ENCODE measurements at regions not wholly inside any gene's neighbourhood (a gene's known extent, or its start where the extent isn't known, plus 50 kb on each side); places are given as distances from the start of the nearest gene placed in this dataset.

DNA sequence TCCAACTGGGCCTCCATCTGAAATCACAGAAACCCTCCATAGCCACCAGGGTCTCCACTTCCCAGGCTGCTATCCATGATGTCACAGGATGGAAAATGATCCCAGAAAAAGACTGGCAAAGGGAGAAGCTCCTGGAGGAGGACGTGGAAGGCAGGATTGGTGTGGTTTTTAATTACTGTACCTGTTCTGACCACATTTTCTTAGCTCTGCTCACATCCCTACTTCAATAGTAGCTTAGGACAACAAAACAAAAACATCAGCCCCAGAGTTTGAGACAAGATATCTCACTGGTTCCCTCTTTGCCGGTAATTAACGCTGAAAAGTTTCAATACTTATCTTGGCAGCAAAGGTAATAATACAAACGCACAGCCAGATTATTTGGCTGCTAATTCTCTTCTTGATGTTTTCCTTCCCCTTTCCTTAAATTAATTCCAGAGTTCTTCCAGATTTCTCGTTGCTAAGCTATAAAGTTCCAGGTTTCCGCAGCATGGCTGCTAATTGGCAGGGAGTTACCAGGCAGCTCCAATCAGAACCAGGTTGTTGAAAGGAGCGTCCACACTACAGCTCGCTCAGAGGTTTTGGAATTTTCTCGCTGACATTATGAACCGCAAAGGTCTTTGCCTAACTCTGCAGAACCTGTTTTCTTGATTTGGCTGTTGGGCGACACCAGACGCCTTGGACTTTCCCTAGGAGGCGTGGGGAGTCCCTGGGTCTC lies 263.4 kb downstream of the MRTFB start:
- DNase-seq, result no peak

DNA sequence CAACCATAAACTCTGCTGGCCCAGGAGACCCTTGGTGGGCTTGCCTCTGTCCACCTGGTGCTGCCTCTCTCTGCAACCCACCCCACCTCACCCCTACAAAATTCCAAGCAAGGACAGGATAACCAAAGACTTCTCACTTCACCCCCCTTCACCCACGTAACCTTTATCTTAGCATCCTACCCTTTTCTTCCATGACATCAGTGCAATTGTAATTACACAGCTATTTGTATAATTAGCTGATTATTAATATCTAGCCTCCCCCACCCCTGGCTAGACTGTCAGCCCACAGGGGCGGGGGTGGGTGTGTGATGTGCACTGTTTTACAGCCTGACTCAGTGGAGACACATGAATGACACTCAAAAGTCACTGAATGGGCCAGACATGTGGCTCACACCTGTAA lies 262.2 kb downstream of the MRTFB start:
- no peak for DNase-seq

- no peak for DNase-seq
Observed at GRCh38 chr16:14331020-14331419, 259.9 kb downstream of the MRTFB start.

- no peak for DNase-seq
Observed at GRCh38 chr16:14329727-14330350, 258.7 kb downstream of the MRTFB start.

GRCh38 chr16:14325502-14326401 lies 254.6 kb downstream of the MRTFB start:
- DNase-seq, result peak; percentile 76

DNA sequence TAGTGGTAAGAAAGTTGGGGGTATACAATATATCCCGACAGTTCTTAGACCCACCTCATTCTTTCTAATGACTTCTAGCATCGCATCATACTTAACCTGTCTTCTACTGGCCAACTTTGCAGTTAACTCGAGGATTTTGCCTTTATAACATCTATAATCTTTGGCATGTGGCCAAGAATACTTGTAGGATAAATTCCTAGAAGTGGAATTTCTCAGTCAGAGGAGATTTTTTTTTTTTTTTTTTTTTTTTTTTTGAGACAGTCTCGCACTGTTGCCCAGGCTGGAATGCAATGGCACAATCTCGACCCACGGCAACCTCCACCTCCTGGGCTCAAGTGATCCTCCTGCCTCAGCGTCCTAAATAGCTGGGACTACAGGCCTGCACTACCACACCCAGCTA lies 253.5 kb downstream of the MRTFB start:
- DNase-seq, result no peak

- no peak for DNase-seq
Observed at GRCh38 chr16:14322186-14322585, 251.1 kb downstream of the MRTFB start.

- peak; percentile 98 for DNase-seq
Observed at GRCh38 chr16:14321542-14321941, 250.4 kb downstream of the MRTFB start.

- DNase-seq, result no peak
Observed at GRCh38 chr16:14320406-14320805, 249.3 kb downstream of the MRTFB start.
